H4 (cell line): ENCODE measurements at regions not wholly inside any gene's neighbourhood (a gene's known extent, or its start where the extent isn't known, plus 50 kb on each side); places are given as distances from the start of the nearest gene placed in this dataset.

Experiments used
- DNase-seq: peaks from one replicate; pipeline ENCODE4 v3.0.0-alpha.2; 2015; ENCODE audit warnings: low spot score

GRCh38 chr6:147035886-147036285, 168.3 kb upstream of the STXBP5 start:
- no peak for DNase-seq

DNA sequence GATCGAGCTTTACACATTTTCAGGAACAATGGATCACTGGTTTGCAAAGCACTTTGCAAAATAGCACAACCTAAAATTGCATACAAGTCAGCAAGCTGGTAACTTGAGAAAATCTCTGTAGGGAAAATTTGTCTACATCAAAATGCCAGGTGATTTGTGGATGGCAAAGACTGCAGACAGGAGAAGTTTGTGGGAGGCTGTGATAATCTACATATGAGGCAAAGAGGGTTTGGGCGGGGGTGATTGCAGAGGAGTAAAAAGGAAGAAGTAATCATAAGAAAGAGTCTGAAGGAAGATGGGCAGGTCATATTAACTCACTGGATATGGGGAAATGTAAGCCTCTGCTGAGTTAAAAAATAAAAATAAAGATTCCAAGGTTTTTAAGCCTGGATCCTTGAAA, 166.3 kb upstream of the STXBP5 start:
- DNase-seq, result no peak

DNA sequence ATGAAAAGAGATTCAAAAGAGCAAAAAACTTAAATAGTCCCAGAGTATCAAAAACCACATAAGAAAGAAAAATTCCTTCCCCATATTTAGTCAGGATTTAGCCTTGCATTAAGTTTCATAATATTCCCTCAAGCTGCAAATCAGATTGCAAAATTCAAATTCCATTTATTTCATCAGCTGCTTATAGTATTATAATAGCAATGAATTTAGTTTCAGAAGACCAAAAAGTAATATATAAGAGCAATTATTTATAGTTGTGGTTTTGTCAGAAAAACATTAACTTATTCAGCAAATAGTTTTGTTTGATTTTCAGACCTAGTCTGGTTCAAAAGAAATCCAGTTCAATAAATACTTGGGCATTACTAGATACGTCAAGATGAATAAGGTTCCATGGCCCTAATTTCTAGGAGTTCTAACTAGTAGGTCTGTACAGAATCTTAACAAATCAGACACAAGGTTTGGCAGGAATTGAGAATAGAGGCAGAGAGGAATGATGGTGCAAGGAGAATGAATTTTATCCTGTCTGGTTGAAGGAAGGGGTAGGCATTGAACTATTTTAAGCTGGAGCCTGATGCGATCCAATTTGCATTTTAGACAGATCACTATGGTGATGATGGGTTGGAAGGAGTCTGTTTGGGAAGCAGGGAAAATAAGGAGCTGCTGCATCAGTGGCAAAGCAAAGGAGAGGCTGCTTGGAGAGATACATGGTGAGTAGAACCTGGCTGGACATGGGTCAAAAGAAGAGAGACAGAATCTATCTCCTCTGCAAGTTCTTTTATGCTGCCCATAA, 163.9 kb upstream of the STXBP5 start:
- DNase-seq, result no peak

GRCh38 chr6:147042679-147043078, 161.5 kb upstream of the STXBP5 start:
- no peak for DNase-seq

DNA sequence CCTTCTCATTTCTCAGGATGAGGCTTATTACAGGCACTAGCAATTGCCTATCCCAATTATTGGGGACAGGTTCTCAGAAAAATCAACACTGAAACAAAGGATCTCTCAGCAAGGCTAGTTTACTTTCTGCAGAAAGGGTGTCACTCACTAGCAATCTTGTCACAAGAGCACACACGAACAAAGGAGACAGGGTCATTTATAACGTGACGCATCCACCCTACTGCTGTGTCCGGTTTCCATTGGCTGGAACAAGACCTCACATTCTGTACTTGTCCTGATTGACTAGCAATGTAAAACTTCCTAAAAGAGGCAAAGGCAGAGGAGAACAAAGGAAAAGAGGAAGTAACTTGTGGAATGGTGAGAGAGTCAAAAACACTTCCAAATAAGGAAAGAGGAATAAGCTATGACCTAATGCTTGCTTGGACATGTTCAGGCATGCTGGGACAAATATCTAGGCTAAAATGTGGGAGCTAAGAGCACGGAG, 160.2 kb upstream of the STXBP5 start:
- peak; percentile 7 for DNase-seq

DNA sequence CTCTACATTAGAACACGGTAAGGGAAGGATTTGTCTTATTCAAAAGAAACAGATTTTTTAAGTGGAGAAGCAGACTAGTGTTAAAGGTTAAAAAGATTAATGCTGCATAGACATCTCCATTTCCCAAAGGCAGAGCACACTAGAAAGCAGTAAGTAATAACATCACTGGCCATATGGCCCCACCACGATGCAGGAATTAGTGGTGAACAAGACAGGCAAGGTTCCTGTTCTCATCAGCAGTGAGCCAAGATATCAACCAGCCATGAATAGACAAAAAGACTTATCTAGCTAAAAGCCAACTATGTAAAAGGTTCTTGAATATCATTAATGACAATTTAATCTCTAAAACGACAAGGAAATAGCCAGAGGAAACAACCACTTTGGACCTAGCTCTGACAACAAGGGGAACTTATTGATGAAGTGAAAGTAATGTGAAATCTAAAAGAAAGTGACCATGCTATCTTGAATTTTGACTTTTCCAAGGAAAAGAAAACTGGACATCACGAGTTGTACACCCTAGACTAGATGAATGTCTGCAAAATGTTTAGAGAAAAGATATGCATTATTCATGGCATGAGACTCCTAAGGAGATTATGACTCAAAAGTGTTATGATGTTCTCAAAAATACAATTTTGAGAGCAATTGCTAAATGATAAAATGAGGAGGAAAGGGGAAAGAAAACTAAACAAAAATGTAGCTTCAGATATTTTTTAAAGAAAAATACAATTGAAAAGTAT, 157.9 kb upstream of the STXBP5 start:
- DNase-seq, result no peak

DNA sequence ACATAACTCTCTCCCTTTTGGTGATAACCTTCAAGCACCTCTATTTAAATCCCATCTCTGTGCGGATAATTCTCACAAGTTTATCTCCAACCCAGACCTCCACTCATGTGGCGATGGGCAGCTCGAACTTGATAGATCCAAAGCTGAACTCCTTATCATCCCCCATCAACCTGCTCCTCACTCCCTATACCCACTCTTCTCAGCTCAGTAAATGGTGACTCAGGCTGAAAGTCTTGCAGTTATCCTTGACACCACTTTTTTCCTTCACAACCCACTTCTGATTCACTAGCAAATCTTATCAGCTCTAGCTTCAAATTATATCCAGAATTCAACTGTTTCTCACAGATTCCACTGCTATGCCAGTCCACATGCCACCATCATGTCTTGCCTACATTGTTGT, 155.3 kb upstream of the STXBP5 start:
- no peak for DNase-seq

GRCh38 chr6:147053311-147053921, 150.8 kb upstream of the STXBP5 start:
- no peak for DNase-seq

GRCh38 chr6:147054158-147054557, 150.1 kb upstream of the STXBP5 start:
- no peak for DNase-seq

- no peak for DNase-seq
These were observed 149.3 kb upstream of the STXBP5 start for GRCh38 chr6:147054871-147055270.

DNA sequence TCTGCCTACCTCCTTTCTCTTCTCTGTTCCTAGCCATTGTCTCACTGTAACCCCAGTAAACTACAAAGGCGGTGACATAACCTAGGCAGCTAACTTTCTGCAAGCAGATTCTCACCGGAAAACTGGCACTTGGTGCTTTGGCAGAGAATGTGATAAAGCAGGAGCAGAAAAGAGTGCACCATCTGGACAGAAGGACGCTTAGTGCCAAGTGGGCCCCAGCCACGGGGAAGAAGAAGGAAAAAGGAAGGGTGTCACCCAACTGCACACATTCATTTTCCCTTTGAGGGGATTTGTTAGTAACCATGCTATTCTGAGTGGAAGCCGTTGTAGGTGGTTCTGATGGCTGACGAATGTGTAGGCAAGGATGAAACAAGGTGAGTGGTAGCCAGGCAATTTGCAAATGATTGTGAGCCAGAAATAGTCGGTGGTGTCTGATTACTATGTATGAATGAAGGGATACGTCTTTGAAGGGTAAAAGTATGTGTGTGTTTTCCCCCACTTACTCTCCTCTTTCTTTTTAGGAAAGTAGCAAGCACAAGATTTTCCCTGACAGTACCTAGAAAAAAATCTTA, 148.3 kb upstream of the STXBP5 start:
- no peak for DNase-seq

DNA sequence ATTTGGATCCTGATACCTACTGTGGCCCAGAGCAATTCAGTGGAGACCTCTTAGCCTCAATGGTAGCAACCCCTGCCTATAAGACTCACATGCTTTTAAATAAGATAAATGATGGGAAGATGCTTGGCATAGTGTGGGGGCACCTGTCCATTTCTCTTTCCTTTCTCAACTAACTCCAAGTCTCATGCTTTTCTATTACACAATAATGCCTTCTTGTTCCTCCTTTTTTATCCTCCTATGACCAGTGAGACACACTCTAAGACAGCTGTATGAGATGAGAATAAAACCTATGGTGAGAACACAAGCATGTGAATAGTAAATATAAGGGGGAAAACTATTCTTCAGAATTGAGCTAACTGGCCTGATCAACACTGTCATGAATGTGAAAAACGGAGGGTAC, 147.0 kb upstream of the STXBP5 start:
- no peak for DNase-seq

- DNase-seq, result no peak
These were observed 146.4 kb upstream of the STXBP5 start for GRCh38 chr6:147057705-147058342.

- no peak for DNase-seq
These were observed 145.3 kb upstream of the STXBP5 start for GRCh38 chr6:147058786-147059385.

GRCh38 chr6:147060636-147061035, 143.6 kb upstream of the STXBP5 start:
- no peak for DNase-seq

GRCh38 chr6:147061252-147061651, 143.0 kb upstream of the STXBP5 start:
- no peak for DNase-seq

GRCh38 chr6:147063469-147064031, 140.7 kb upstream of the STXBP5 start:
- no peak for DNase-seq

- DNase-seq, result peak; percentile 3
These were observed 138.4 kb upstream of the STXBP5 start for GRCh38 chr6:147065786-147066185.

- DNase-seq, result no peak
These were observed 137.0 kb upstream of the STXBP5 start for GRCh38 chr6:147067184-147067583.

DNA sequence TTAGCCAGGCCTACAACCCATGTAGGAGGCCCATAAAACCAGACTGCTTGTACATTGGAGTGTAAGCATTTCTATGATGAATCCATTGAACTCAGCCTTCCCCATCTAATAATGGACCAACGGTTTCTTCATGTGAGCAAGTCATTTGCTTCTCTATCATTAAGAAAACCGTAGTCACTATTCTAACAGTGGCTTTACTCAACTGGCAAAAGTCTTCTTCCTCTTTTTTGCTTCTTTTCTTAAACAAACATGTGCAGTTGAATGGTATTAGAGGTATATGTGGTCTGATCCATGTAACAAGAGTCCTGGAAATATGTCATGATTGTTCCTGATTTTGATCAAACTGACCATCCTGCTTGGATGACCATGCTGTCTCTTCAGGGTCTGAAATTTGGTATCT, 132.4 kb upstream of the STXBP5 start:
- DNase-seq, result no peak

DNA sequence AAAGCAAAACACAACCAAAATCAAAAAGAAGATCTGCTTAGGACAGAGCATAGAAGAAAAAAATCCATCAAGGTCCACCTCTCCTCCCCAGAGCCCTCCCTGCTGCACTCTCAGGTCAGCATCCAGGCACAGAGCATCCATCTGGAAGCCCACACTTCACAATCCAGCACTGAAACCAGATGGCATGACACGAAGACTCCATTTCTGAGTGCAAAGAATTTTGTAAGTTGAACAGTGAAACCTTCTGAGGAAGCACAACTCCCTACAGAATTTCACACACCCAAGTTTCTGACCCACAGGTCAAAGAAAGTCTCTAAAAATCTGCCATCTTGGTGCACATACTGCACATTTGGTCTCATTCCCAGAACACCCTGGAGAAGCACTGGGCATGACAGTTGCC, 128.8 kb upstream of the STXBP5 start:
- DNase-seq, result no peak
